ENCODE measurements at regions not wholly inside any gene's neighbourhood (a gene's known extent, or its start where the extent isn't known, plus 50 kb on each side); places are given as distances from the start of the nearest gene placed in this dataset.

GRCh38 chr15:69897061-69897460 is 200.7 kb downstream of the TLE3 start:
- no peak overlapping the region for H3K27ac ChIP-seq (ENCODE audit: low read length)
- peak in 1 of 2 donors; percentile 6 for DNase-seq
- H3K4me3 ChIP-seq (ENCODE audit: low read length), result no peak overlapping the region
- no peaks in the 10 kb centered on the region for H3K9me3 ChIP-seq (ENCODE audit: control insufficient read depth, low read depth, low read length)
- H3K36me3 ChIP-seq (ENCODE audit: control insufficient read depth, insufficient read depth, low read length), result no peaks in the 10 kb centered on the region
- no CpG with 5 or more reads among the region's 4 CpGs for WGBS (ENCODE audit: insufficient coverage, low lambda C conversion rate)
- peaks cover 26% of the 10 kb centered on the region for H3K27me3 ChIP-seq (ENCODE audit: control insufficient read depth, insufficient read depth, low read length)
- H3K4me1 ChIP-seq (ENCODE audit: control insufficient read depth, insufficient read depth, low read length), result no peaks in the 10 kb centered on the region

- Histone ChIP-seq H3K9me3 (ENCODE audit: control insufficient read depth, low read depth, low read length) (no peaks in the 10 kb centered on the region), H3K4me1 (ENCODE audit: control insufficient read depth, insufficient read depth, low read length) (no peaks in the 10 kb centered on the region), H3K27me3 (ENCODE audit: control insufficient read depth, insufficient read depth, low read length) (peaks cover 25% of the 10 kb centered on the region), H3K4me3 (ENCODE audit: low read length) (no peak overlapping the region), H3K27ac (ENCODE audit: low read length) (no peak overlapping the region), H3K36me3 (ENCODE audit: control insufficient read depth, insufficient read depth, low read length) (no peaks in the 10 kb centered on the region)
- 79% methylated on average over 3 of the region's 9 CpGs for WGBS (ENCODE audit: insufficient coverage, low lambda C conversion rate)
- no peak for DNase-seq
Observed at GRCh38 chr15:69897471-69898237, 200.1 kb downstream of the TLE3 start.

- Histone ChIP-seq H3K36me3 (ENCODE audit: control insufficient read depth, insufficient read depth, low read length) (no peaks in the 10 kb centered on the region), H3K27ac (ENCODE audit: low read length) (no peak overlapping the region), H3K27me3 (ENCODE audit: control insufficient read depth, insufficient read depth, low read length) (peaks cover 22% of the 10 kb centered on the region), H3K9me3 (ENCODE audit: control insufficient read depth, low read depth, low read length) (no peaks in the 10 kb centered on the region), H3K4me1 (ENCODE audit: control insufficient read depth, insufficient read depth, low read length) (no peaks in the 10 kb centered on the region), H3K4me3 (ENCODE audit: low read length) (no peak overlapping the region)
- no peak for DNase-seq
- WGBS (ENCODE audit: insufficient coverage, low lambda C conversion rate), result 100% methylated on average over 2 of the region's 2 CpGs
Observed at GRCh38 chr15:69898243-69898642, 199.5 kb downstream of the TLE3 start.

DNA sequence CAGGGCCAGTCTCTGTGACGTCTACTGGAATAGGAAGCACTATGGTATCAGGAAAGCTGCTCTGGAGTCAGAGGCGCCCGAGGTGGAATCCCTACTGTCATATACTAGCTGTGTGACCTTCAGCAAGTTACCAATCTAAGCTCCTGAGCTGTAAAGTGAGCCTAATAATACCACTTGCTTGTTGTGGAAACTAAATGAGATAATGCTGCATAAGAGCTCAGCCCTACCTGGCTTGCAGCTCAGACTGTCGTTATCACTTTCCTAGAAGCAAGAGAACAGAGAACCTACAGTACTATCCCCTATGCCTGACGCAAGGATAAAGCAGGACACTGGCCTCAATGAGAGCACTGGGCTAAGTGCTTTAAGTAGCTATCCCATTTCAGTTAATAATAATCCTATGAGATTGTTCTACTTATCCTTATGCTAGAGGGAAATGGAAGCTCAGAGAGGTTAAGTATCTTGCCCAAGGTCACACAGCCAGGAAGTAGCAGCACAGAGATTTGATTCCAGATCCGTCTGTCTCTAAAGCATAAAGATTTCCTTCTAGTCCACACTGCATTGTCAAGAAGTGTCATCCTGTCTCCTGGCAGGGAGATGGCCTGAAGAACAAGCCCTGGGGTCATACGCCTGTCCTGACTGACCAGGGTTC is 195.2 kb downstream of the TLE3 start:
- no CpG with 5 or more reads among the region's 7 CpGs for WGBS (ENCODE audit: insufficient coverage, low lambda C conversion rate)
- Histone ChIP-seq H3K27ac (ENCODE audit: low read length) (no peak overlapping the region), H3K36me3 (ENCODE audit: control insufficient read depth, insufficient read depth, low read length) (no peaks in the 10 kb centered on the region), H3K9me3 (ENCODE audit: control insufficient read depth, low read depth, low read length) (no peaks in the 10 kb centered on the region), H3K4me1 (ENCODE audit: control insufficient read depth, insufficient read depth, low read length) (no peaks in the 10 kb centered on the region), H3K4me3 (ENCODE audit: low read length) (no peak overlapping the region), H3K27me3 (ENCODE audit: control insufficient read depth, insufficient read depth, low read length) (peaks cover 6% of the 10 kb centered on the region)
- no peak for DNase-seq

DNA sequence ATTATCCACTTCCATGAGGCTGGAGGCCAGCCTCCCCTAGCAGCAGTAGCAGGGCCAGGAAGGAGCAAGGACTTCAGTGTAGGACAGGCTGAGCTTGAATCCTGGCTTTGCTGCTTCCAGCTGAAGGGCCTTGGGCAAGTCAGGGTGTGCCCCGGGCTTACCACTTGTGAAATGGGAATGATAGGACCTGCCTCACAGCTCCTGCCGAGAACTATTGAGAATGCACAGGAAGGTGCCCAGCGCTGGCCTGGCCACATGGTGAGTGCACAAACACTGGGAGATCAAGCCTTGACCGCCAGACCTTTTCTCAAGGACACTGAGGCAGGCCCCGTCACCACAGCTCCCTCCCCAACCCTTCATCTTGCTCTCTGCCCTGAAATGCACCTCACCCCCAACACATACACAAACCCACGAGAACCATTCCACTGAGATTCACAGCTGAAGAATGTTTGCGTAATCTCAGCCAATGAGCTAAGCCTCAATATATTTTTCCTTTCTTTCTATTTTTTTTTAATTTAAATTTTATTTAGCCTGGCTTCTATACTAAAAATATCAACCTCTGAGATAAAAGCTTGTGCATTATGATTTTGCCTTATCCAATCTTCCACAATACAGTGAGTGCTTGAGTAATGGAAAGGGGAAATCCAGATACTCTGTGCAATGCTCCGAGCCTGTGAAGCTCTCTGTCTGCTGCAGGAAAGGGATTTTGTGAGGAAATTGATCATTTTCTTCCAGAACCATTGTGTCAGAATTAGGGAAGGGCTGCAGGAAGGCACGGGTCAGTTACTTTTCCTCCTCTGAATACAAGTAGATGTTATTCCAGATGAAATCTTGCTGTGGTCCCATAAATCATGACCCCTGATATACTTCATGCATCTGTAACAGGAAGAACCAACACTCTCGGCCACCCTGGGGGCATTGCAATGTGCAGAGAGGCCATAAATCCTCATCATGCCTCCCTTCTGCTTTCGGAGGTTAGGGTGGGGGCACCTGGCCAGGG is 193.9 kb downstream of the TLE3 start:
- 28% methylated on average over 2 of the region's 11 CpGs for WGBS (ENCODE audit: insufficient coverage, low lambda C conversion rate)
- DNase-seq, result no peak
- Histone ChIP-seq H3K9me3 (ENCODE audit: control insufficient read depth, low read depth, low read length) (no peaks in the 10 kb centered on the region), H3K4me1 (ENCODE audit: control insufficient read depth, insufficient read depth, low read length) (no peaks in the 10 kb centered on the region), H3K27ac (ENCODE audit: low read length) (no peak overlapping the region), H3K27me3 (ENCODE audit: control insufficient read depth, insufficient read depth, low read length) (peaks cover 5% of the 10 kb centered on the region), H3K36me3 (ENCODE audit: control insufficient read depth, insufficient read depth, low read length) (no peaks in the 10 kb centered on the region), H3K4me3 (ENCODE audit: low read length) (no peak overlapping the region)

DNA sequence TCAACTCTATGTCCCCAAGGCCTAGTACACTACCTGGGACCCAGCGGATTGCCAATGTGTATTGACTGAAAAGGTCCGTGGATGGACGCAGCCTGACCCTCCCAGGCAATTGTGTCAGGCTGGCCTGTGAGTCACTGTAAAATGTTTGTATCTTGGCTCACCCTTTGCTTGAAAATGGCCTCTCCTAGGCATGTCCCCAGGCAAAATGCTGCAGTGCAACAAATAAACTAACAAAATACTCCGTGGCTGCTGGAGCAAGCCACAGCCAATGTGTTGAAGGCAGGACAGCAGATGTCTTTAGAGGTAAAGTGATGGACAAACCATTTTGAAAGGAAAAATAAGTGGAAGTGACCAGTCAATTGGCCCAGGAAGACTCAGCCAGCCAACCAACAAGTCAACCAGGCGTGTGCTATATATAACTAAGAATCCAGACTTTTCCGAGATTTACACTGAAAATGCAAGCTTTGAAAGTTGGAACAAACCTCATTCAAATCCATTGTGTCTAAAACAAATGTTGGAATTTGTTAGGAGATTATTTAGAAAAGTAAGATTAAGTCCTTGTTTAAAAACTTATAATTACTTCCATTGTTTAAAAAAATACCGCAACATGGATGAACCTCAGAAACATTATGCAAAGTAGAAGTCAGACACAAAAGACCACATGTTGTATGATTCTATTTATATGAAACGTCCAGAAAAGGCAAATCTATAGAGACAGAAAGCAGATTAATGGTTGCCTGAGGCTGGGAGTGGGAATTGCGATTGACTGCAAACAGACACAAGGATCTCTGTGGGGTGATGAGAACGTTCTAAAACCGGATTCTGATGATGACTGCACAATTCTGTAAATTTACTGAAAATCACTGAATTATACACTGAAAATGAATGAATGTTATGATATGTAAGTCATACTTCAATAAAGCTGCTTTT is 191.2 kb downstream of the TLE3 start:
- WGBS (ENCODE audit: insufficient coverage, low lambda C conversion rate), result 100% methylated on average over 1 of the region's 11 CpGs
- Histone ChIP-seq H3K27ac (ENCODE audit: low read length) (no peak overlapping the region), H3K4me1 (ENCODE audit: control insufficient read depth, insufficient read depth, low read length) (no peaks in the 10 kb centered on the region), H3K4me3 (ENCODE audit: low read length) (no peak overlapping the region), H3K36me3 (ENCODE audit: control insufficient read depth, insufficient read depth, low read length) (no peaks in the 10 kb centered on the region), H3K27me3 (ENCODE audit: control insufficient read depth, insufficient read depth, low read length) (no peaks in the 10 kb centered on the region), H3K9me3 (ENCODE audit: control insufficient read depth, low read depth, low read length) (no peaks in the 10 kb centered on the region)
- no peak for DNase-seq

DNA sequence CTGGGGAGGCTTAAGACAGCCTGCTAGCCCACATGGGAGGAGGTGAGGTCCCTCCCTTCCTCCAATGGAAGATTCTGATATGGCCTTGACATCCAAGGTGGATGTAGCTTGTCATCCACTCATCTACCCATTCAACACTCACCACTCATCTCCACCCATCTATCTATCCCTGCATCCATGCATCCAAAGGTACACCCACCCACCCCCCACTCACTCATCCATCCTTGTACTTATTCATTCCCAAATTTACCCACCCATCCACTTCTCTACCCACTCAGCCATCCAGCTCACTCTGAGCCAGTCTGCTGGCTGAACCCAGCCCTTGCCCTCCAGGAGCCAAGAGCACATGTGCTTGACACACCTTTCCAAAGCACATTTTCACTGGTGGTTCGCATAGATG is 189.7 kb downstream of the TLE3 start:
- no peak for DNase-seq
- H3K27ac ChIP-seq (ENCODE audit: low read length), result no peak overlapping the region
- H3K4me3 ChIP-seq (ENCODE audit: low read length), result no peak overlapping the region
- H3K9me3 ChIP-seq (ENCODE audit: control insufficient read depth, low read depth, low read length), result no peaks in the 10 kb centered on the region
- WGBS (ENCODE audit: insufficient coverage, low lambda C conversion rate), result 88% methylated on average over 1 of the region's 1 CpG
- H3K27me3 ChIP-seq (ENCODE audit: control insufficient read depth, insufficient read depth, low read length), result no peaks in the 10 kb centered on the region
- no peaks in the 10 kb centered on the region for H3K36me3 ChIP-seq (ENCODE audit: control insufficient read depth, insufficient read depth, low read length)
- H3K4me1 ChIP-seq (ENCODE audit: control insufficient read depth, insufficient read depth, low read length), result no peaks in the 10 kb centered on the region

GRCh38 chr15:69908590-69909420 is 188.9 kb downstream of the TLE3 start:
- 89% methylated on average over 6 of the region's 15 CpGs for WGBS (ENCODE audit: insufficient coverage, low lambda C conversion rate)
- Histone ChIP-seq H3K4me1 (ENCODE audit: control insufficient read depth, insufficient read depth, low read length) (no peaks in the 10 kb centered on the region), H3K9me3 (ENCODE audit: control insufficient read depth, low read depth, low read length) (no peaks in the 10 kb centered on the region)

DNA sequence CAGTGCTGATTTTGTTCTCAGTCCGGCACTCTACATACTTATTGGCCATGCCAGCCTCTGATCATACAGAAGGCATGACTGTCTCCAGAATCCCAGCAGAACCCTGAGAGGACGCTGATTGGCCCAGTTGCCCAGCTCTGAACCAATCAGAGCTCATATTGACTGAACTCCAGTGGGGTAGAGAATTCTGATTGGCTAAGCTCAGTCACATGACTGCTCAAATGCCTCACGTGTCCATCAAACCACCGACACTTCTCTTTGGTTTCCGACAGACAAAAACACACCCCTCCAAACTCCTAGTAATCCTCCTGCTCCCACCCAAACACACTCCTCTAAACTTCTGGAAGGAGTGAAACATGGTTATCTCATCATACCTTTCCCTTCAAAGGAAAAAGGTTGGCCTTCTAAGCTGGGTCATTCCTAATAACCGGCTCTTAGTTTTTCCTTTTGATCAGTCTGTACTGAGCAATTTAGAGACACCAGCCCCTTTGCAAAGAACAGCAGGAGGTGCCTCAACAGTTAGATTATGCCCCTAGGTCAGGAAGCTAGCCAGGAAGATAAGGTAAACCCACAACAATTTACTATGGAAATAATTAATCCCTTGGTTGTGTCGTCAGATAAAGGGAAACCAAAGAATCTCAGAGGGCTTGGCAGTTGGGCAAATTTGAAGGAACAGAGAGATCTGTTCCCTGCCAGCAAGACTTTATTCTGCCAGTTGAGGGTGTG is 187.8 kb downstream of the TLE3 start:
- Histone ChIP-seq H3K4me3 (ENCODE audit: low read length) (no peak overlapping the region), H3K4me1 (ENCODE audit: control insufficient read depth, insufficient read depth, low read length) (no peaks in the 10 kb centered on the region), H3K27me3 (ENCODE audit: control insufficient read depth, insufficient read depth, low read length) (no peaks in the 10 kb centered on the region), H3K9me3 (ENCODE audit: control insufficient read depth, low read depth, low read length) (no peaks in the 10 kb centered on the region), H3K36me3 (ENCODE audit: control insufficient read depth, insufficient read depth, low read length) (no peaks in the 10 kb centered on the region), H3K27ac (ENCODE audit: low read length) (no peak overlapping the region)
- WGBS (ENCODE audit: insufficient coverage, low lambda C conversion rate), result 82% methylated on average over 2 of the region's 7 CpGs
- no peak for DNase-seq

More at GRCh38 chr15:69908590-69909420, 188.9 kb downstream of the TLE3 start:
- Histone ChIP-seq H3K4me3 (ENCODE audit: low read length) (no peak overlapping the region), H3K27me3 (ENCODE audit: control insufficient read depth, insufficient read depth, low read length) (no peaks in the 10 kb centered on the region), H3K27ac (ENCODE audit: low read length) (no peak overlapping the region), H3K36me3 (ENCODE audit: control insufficient read depth, insufficient read depth, low read length) (no peaks in the 10 kb centered on the region)
- DNase-seq, result no peak
